ENCODE measurements at regions not wholly inside any gene's neighbourhood (a gene's known extent, or its start where the extent isn't known, plus 50 kb on each side); places are given as distances from the start of the nearest gene placed in this dataset.

DNA sequence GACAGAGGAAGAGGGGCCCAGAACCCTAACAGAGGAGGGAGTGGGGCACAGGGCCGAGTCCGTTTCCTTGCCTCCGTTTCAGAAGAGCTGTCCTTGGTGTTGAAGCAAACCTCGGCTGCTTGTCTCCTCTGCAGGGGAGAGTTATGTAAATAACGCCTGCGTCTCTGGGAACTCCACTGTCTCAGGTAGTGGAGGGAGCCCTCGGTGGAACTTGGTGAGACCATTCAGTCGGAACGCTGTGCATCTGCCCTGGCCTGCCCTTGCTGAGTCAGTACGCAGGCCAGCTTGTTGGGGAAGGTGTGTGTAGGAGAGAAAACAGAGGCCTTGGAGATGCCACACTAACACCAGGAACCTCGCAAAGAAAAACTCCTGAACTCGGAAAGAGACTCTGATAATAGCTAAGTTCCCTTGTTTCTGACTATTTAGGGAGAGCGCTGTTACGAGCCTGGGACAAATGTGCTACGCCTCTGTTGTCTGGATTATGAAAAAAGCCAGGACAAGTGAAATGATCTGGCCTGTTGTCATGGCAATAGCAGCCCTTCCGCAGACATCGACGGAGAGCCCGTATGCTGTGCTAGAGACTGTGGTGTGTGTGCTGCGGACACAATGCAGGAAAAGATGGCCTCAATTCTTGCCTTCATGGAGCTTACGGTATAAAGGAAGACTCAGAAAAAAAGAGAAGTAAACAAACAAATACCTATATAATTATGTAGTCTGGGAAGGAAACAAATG lies 94.6 kb upstream of the AKT3 start:
- DNase-seq (ENCODE audit: low spot score) = no peak

DNA sequence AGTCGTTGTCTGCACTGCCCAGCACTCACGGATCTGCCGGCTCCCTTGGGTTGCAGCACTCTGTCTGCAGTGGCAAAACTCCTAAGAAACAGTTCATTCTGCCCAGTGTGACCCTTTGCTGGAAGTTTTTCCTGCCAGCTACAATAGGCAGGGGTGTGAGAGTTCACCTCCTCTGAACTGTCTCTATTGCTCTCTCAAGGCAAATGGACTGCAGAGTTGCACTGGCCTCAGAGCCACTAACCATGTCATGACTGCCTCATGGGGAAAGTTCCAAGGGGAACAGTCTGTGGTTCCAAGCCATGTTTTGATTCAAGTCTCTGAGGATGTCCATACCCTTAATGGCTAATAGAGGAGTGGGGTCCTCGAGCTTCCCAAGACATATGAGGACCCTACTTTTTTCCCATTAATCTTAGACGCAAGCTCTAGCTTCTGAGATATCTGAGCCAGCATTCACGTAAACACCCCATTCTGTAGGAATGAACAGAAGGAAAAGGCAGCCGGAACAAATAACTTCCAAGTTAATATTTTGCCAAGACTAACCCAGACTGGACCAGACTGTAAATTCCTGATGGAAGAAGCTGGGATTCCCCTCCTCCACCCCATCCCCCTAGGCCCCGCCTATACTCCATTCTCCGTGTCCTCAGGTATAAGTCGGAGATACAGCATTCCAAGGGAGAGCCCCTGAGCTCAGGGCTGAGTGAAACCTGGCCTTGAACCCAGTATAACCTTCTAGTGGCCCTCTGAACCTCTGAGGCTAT lies 93.8 kb upstream of the AKT3 start:
- no peak for DNase-seq (ENCODE audit: low spot score)

DNA sequence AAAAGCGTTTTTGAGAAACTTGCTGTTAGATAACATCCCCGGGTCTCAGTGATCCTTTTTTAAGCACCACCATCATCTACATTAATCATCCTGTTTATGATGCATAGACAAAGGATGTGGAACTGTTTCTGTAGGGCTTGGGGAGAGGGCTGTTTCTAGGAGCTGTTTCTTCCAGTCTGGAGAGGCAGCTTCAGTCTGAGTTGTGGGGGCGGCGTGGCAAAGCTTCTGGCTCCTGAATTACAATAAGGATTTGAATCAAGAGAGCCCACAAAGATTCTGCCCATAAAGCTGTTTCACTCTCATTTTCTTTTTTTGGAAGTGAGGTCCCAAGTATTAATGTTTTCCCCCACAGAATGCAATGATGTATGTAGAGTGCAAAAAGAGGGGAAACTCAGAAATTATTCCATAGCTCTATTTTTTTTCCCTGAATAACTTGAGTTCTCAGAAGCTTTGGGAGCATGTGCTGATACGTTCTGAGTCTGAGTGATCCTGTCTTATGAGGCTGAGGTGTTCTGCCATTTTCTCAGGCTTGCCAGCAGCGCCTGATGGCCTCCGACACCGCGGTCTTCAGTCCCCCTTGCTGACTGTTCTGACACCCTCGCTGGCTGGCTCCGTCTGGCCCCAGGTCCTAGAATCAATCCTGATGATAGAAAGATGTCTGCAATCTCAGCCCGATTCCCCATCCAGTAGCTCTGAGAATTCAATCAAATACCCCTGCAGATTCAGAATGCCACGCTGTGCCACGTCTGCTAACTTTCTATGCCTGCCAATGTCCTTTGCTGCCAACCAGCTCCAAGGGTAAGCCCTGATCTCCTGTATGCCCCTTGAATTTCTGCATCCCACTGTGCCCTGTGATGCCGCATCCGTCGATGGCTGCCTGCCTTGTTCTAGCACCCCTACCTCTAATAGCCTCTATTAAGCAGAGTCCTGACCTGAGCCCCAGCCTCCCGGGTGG lies 92.4 kb upstream of the AKT3 start:
- no peak for DNase-seq (ENCODE audit: low spot score)

DNA sequence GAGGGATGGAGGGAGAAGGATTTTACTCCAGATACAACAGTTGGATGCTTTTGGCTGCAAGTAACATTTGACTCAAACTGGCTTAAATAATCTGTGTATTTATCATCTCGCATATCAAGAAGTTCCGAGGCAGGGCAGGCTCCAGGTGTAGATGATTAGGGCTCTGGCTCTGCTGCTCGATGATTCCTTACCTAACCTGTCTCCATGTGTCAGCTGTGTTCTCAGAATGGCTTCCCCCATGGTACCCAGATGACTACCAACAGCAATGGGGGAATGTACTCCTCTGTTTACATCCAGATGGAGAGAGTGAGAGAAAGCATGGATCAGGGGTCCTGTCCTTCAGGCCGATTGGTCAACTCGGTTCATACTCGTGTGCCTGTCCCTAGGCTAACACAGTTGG lies 90.4 kb upstream of the AKT3 start:
- DNase-seq (ENCODE audit: low spot score) = no peak

DNA sequence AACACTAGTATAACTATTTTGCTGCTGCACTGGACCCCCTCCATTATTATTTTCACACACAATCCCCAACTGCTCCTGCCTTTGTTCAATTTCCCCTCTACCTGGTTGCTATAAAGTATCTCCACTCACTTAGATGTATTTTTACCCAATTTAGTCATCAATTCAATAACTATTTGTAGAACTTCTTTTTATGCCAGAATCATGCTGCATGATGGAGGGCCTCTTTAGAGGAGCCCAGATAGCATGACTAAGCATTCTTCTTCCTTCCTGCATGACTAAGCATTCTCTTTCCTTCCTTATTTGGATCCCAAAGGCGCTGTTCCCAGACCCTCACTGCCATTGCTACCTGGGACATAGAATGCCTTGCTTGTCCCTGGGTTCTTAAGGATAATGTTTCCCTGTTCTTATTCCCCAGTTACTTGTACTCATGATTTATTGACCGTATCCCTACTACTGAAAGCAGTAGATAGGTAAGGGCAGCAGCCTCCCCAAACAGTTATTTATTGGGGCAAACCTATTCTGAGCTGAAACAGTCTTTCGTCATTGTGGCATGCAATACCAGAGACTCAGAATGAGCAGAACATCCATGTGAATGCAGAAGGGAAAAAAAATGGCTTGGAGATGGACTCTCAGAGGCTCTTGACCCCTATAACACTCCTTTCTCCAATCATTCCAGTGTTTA lies 89.3 kb upstream of the AKT3 start:
- no peak for DNase-seq (ENCODE audit: low spot score)

DNA sequence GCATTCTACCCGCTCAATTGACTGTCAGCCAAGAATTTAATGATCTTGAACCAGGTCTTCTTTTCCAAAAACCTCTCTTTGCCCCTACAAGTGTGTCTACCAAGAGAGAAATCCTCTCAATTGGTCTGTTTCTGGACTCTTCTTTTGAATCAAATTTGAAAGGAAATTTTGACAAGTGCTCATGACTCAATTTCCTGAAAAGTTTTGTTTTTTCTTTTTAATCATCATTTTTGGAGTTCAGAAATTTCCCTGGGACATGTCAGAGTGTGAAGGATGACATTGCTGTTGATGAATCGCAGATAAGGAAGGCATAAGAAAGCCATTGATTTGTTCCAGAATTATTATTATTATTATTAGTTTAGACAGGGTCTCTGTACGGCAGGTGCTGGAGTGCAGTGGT lies 88.2 kb upstream of the AKT3 start:
- DNase-seq (ENCODE audit: low spot score) = no peak

DNA sequence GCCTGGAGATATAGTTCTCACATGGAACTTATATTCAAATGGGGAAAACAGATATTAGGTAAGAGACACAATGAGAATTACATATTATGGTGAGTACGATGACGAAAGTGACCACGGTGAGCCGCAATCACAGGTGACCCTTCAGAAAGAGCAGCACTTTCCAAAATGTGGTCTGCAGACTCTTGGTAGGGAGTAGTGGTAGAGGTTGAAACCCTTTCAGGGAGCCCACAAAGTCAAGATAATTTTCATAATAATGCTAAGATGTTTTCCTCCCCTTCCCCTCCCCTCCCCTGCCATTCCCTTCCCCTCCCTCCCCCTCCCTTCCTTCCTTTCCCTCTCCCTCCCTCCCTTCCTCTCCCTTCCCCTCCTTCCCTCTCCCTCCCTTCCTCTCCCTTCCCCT lies 83.5 kb upstream of the AKT3 start:
- no peak for DNase-seq (ENCODE audit: low spot score)

DNA sequence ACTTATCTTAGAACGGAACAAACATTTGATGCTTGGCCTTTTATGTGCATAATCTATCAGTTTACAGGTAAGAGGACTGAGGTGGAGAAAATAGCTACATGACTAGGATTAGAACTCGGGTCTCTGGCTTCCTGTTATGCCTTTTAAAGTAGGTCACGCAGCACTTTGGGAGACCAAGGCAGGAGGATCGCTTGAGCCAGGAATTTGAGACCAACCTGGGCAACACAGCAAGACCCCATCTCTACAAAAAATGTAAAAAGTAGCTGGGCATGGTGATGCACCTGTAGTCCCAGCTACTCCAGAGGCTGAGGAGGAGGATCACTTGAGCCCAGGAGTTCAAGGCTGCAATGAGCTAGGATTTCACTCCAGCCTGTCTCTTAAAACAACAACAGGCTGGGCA lies 81.9 kb upstream of the AKT3 start:
- DNase-seq (ENCODE audit: low spot score) = no peak

DNA sequence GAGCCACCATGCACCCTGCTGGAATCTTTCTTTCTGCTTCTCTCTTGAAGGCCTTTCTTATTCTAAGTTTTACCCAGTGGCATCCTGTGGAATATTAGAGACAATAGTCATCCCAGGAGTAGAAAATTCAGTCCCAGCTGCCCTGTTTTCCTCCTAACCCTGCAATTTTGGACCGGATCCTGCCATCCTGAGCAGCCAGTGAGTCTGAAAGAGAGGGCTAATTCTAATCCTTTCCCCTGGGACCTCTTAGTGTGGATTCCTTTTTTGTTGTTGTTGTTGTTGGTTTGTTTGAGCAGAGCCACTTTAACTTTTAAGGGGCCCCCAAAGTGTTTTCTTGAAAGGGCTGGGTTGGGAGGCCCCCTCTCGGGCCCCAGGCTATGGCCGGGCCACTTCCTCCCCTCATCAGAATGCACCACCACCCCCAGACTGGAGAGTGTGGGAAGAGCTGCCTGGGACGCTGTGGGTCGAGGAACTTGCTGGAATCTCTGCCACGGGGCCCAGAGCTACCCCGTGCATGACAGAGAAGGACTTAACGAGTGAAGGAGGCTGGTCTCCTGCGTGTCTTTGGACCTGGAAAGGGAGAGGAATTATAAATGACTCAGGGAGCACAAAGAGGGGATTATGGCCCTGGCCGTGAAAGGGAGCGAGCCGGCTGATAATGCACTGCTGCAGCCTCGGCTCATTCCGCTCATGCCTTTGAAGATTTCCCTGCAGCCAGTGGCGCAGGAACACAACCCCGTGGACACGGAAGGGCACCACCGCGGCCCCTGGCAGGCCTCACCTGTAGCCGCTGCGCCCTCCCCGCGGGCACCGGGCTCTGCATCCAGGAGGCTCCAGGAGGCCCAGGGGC lies 81.0 kb upstream of the AKT3 start:
- no peak for DNase-seq (ENCODE audit: low spot score)

DNA sequence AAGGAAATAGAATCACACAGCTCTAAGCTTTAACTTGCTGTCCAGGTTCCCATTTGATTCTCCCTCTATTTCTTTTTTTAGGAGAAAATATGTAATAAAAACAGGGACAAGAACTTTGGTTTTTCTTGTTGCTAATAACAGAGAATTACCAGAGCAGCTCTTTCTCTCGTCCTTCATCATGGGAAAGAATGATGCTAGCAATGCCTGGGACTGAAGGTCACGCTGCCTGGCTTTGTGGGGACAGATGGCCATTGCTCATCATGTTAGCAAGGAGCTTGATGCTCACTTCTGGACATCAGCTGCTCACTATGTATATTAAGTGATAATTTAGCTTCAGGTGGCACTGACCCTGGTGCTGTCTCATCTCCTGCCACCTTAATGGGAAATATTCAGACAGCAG lies 77.3 kb upstream of the AKT3 start:
- DNase-seq (ENCODE audit: low spot score) = no peak

DNA sequence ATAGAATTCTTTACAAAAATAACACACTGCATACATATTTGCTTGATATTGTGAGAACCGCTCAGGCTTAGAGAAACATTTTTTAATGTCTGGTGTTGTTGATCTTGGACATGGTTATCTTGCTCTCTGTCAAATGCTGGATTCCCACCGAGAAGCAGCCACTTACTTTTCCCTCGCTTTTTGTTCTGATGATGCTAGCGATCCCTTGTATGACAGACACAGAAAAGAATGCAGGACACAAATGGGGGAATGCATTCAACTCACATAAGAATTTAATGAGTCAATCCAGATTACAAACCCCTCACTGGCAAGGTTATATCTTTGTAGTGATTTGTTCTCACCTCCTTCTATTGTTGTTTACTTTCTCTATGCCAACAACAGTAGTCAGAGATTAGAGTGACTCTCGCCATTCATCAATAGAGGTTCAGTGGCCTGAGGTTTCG lies 76.8 kb upstream of the AKT3 start:
- DNase-seq (ENCODE audit: low spot score) = no peak

DNA sequence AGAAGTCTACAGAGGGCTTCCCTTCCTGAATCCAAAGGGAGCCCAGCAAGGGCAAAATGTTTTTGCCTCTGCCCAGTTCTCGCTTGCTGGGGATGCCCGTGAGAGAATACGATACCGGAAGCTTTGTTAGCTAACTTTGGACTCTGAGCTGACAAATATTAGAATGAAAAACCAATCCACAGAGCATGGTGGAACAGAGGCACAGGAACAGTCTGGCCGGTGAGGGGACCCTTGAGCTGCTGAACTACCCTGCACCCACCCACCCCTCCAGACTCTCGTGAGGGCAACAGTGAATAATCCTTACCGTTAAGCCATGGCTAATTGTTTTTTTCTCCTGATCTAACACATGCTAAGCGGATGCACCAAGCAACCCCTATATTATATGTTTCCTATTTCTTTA lies 76.3 kb upstream of the AKT3 start:
- no peak for DNase-seq (ENCODE audit: low spot score)

DNA sequence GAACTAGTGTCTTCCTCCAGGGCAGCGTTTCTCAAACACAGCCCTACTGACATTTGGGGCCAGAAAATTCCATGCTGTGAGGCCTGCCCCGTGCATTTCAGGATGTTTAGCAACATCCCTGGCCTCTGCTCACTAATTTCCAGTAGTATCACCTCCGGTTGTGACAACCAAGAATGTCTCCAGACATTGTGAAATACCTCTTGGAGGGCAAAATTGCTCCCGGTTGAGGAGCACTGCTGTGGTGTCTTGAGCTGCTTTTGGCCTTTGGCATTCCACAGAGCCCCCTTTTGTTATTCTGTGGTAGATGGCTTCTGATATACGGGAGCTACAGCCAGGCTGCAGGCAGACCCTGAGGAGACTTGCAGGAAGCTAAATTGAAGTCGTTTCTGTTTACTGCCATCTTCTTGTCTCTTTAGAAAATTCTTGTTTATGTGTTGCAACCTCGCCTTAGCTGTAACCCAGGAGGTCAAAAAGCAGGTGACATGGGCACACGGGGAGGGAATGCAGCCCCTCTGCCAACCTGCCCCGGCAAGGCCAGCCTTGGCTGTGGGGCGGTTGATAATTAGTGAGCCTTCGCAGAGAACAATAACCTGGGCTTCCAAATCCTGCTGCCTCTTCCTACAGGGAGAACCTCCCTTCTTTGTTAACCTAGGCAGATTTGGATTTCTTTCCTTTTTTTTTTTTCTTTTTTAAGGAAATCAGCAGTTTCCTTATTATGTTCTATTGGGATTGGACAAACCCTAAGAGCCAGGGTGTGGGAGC lies 74.7 kb upstream of the AKT3 start:
- no peak for DNase-seq (ENCODE audit: low spot score)

DNA sequence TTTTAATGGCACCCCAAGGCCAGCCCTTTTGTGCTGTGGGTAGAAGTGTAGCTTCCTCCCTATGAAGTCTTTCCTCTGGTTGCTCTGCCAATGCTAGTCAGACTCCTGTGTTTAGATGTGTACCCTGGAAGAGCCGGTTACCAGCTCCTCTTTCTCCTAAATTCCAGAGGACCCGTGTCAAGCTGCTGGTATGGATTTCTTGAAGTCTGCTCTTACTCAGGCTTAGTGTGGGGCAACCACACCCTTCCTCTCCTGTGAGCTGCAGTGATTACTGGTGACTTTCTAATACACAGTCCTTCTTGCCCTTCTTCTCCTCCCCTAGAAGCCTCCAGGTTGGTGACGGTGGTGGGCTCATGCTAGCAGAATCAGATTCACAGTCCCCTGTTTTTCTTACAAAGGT lies 74.1 kb upstream of the AKT3 start:
- no peak for DNase-seq (ENCODE audit: low spot score)

DNA sequence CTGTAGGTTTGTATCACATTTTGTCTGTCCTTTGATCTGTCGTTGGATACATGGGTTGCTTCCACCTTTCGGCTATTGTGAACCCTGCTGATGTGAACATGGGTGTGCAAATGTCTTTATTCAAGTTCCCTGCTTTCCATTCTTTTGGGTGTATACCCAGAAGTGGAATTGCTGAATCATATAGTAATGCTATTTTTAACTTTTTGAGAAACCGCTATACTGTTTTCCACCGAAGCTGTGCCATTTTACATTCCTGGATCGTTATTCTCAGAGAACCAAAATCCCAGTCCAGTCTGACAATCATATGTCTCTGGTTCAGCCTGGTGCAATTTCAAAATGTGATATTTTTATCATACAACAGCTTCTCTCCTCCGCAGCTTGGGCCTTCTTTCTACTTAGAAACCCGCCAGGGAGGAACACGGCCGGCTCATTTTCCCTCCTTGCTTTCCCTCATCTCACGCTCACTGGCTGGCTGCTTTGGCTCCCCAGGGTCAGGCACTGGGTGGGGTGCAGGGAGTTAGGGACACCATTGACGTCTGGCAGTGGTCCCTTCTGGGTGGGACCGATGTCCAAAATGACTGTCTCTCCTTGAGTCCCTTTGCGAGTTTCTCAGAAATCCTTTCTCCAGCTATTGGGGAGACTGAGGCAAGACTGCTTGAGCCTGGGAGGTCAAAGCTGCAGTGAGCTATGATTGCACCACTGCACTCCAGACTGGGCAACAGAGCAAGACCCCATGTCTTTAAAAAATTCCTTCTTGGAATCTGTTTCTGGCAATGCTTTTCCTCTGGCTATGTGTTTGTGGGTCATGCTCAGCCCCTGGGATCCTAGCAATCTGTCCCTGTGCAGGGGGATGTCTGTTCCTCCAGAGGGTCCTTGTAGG lies 73.5 kb upstream of the AKT3 start:
- DNase-seq (ENCODE audit: low spot score) = no peak

DNA sequence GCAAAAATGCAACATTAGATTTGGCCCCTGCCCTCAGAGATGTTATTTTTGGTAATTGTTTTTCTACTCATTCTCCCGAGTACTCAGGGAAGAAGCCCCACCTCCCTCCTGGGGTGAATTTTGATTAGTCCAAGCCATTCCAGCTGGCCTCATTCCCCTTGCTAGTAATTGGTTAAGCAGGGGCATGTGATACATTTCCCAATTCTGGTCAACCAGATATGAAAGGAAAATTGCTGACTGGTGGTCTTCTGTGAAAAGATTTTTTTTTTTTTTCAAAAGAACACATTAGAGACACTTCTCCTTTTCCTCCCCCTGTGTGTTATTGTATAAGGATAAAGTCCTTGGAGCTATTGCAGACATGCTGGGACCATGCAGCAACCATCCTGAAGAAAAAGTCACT lies 71.1 kb upstream of the AKT3 start:
- DNase-seq (ENCODE audit: low spot score) = no peak

DNA sequence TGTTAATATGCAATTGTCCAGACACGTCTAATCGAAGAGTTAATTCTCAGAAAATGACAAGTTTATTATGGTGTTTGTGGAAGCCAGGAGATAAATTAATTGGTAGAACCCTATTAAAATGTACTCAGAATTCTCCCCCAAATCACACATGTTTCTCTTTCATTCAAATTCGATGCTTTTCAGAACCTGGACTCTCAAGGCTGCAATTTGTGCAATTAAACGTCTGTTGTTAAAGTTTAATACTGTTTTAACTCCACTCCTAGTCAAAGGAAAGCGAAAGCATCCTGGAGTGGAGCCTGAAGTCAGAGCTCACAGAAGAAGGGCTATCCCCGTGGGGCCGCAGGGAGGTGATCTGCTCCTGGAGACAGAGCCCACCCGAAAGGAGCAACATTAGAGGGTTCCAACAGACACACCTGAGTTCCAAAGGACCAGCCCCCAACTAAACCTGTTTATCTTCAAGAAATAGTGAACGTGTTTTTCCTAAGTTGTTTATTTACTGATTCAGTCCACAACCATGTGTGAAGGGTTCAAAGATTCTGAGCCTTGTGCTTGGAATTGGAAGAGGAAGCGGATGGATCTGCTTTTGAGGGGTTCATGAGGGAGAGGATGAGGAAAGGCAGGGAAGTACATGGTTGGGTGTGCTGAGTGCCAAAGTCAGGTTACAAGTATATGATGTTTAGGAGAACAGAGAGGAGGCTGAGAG lies 68.0 kb upstream of the AKT3 start:
- no peak for DNase-seq (ENCODE audit: low spot score)

DNA sequence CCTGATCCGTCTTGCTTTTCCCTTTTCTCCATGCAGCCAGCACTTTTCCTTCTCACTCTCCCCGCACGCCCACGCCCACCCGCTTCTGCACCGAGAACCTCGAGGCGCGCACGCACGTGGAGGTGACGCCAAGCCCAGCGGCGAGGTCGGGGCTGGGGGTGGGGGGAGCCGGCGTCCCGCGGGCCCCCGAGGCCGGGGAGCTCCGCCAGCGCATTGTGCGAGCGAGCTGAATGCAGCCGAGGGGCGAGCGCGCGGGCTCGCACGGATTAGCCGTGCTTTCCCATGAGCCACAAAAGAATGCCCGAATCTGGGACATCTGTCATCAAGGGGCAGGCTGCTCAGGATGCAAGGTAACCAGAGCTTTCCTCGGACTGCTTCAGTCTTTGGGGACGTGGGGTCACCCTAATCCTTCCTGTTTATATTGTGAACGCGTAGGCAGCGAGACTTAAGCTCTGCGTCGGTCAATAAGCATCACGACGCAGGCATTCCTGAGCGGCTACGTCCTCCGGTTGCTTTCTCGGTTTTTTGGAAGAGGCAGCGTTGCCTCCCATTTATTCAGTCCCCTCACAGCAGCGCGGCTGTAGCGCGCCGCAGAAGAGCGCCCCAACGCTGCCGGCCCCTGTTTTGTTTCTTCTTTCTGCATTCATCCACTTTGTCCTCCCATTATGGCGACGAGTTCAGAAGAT lies 67.3 kb upstream of the AKT3 start:
- DNase-seq (ENCODE audit: low spot score) = no peak

Data from LoVo (cell line).